ENCODE measurements at regions not wholly inside any gene's neighbourhood (a gene's known extent, or its start where the extent isn't known, plus 50 kb on each side); places are given as distances from the start of the nearest gene placed in this dataset.

GRCh38 chr10:42973411-42973810 is 103.5 kb upstream of the RET start:
- no peak for DNase-seq (ENCODE audit: low spot score)

- no peak for DNase-seq (ENCODE audit: low spot score)
Observed at GRCh38 chr10:42973870-42974692, 102.8 kb upstream of the RET start.

GRCh38 chr10:42974693-42975002 is 102.2 kb upstream of the RET start:
- DNase-seq (ENCODE audit: low spot score) = no peak

- DNase-seq (ENCODE audit: low spot score) = no peak
Observed at GRCh38 chr10:42975005-42975493, 101.8 kb upstream of the RET start.

- no peak for DNase-seq (ENCODE audit: low spot score)
Observed at GRCh38 chr10:42975558-42976340, 101.1 kb upstream of the RET start.

GRCh38 chr10:42976351-42977031 is 100.4 kb upstream of the RET start:
- DNase-seq (ENCODE audit: low spot score) = no peak

GRCh38 chr10:42977032-42977416 is 99.8 kb upstream of the RET start:
- no peak for DNase-seq (ENCODE audit: low spot score)

GRCh38 chr10:42979181-42979580 is 97.7 kb upstream of the RET start:
- no peak for DNase-seq (ENCODE audit: low spot score)

GRCh38 chr10:42979721-42980467 is 97.0 kb upstream of the RET start:
- no peak for DNase-seq (ENCODE audit: low spot score)

- DNase-seq (ENCODE audit: low spot score) = no peak
Observed at GRCh38 chr10:42980553-42981357, 96.1 kb upstream of the RET start.

- DNase-seq (ENCODE audit: low spot score) = no peak
Observed at GRCh38 chr10:42981358-42982236, 95.3 kb upstream of the RET start.

- no peak for DNase-seq (ENCODE audit: low spot score)
Observed at GRCh38 chr10:42982891-42983506, 93.9 kb upstream of the RET start.

- no peak for DNase-seq (ENCODE audit: low spot score)
Observed at GRCh38 chr10:42983591-42983990, 93.3 kb upstream of the RET start.

GRCh38 chr10:42984035-42984610 is 92.7 kb upstream of the RET start:
- DNase-seq (ENCODE audit: low spot score) = no peak

GRCh38 chr10:42984761-42985325 is 92.0 kb upstream of the RET start:
- DNase-seq (ENCODE audit: low spot score) = no peak

GRCh38 chr10:42985436-42986316 is 91.2 kb upstream of the RET start:
- no peak for DNase-seq (ENCODE audit: low spot score)

- no peak for DNase-seq (ENCODE audit: low spot score)
Observed at GRCh38 chr10:42986633-42987032, 90.2 kb upstream of the RET start.

- DNase-seq (ENCODE audit: low spot score) = no peak
Observed at GRCh38 chr10:42987121-42987541, 89.7 kb upstream of the RET start.

All from AG08396 (cell line).